Spinal cord (tissue), 9 donors: ENCODE measurements at regions not wholly inside any gene's neighbourhood (a gene's known extent, or its start where the extent isn't known, plus 50 kb on each side); places are given as distances from the start of the nearest gene placed in this dataset.
"Not testable (repeated sequence)": the region's sequence is repeated elsewhere in the genome, so short reads cannot be mapped to it uniquely, and the experiment has no call there.

ENCODE experiments used
- DNase-seq, 6 donors: peaks; one replicate each; pipeline versions ENCODE4 v3.0.0 to v3.0.0-alpha.2; 2013 to 2015; ENCODE audit warnings: low spot score in 6 of 6, low read depth in 4 of 6
- H3K27ac ChIP-seq: one replicate; pipeline ENCODE4 v1.5.1; 2013; ENCODE audit warnings: low read depth, low read length, control low read depth
- H3K27me3 ChIP-seq: one replicate; pipeline ENCODE4 v1.6.1; 2013; ENCODE audit warnings: low read length; ENCODE audit not compliant: control insufficient read depth, insufficient read depth
- H3K36me3 ChIP-seq: one replicate; pipeline ENCODE4 v1.6.1; 2013; ENCODE audit warnings: low read length; ENCODE audit not compliant: control insufficient read depth, insufficient read depth
- H3K4me1 ChIP-seq: one replicate; pipeline ENCODE4 v1.6.1; 2013; ENCODE audit warnings: low read length; ENCODE audit not compliant: control insufficient read depth, insufficient read depth
- H3K4me3 ChIP-seq: one replicate; pipeline ENCODE4 v1.5.1; 2013; ENCODE audit warnings: low read depth, low read length, control low read depth
- H3K9me3 ChIP-seq: one replicate; pipeline ENCODE4 v1.6.1; 2013; ENCODE audit warnings: low read length; ENCODE audit not compliant: control insufficient read depth, insufficient read depth
- whole genome bisulfite sequencing: methylation state at CpG from one replicate; pipeline ENCODE4 v1.1.5; 2013; ENCODE audit warnings: missing lambda C conversion rate; ENCODE audit not compliant: insufficient coverage; 5-methylcytosine and 5-hydroxymethylcytosine counted together
- donor health status: healthy.

DNA sequence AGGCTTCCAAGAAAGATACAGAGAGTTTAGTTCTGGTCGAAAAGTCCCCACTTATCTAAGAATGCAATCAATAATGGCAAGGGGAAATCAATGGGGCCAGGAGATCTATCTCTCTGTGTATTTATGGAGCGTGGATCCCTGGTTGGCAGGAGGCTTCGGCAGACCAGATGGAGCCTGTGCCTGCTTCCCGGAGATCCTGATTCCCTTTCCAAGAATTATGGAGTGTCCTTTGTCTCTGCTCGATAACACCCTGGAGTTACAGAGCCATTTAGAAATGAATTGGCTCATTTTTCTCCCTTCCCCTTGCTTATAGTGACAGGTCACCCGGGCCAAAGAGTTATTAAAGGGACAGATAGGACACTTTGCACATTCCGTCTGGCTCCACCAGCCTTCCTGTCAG lies 92.4 kb downstream of the ISX start:
- peak in 2 of 6 donors; percentile 85 to 87 for DNase-seq
- no peaks in the 10 kb centered on the region for H3K36me3 ChIP-seq
- no peaks in the 10 kb centered on the region for H3K27me3 ChIP-seq
- H3K27ac ChIP-seq: no peak overlapping the region
- H3K4me1 ChIP-seq: peaks cover 4% of the 10 kb centered on the region
- no peak overlapping the region for H3K4me3 ChIP-seq
- WGBS: 49% methylated on average over 4 of the region's 7 CpGs
- H3K9me3 ChIP-seq: no peaks in the 10 kb centered on the region

DNA sequence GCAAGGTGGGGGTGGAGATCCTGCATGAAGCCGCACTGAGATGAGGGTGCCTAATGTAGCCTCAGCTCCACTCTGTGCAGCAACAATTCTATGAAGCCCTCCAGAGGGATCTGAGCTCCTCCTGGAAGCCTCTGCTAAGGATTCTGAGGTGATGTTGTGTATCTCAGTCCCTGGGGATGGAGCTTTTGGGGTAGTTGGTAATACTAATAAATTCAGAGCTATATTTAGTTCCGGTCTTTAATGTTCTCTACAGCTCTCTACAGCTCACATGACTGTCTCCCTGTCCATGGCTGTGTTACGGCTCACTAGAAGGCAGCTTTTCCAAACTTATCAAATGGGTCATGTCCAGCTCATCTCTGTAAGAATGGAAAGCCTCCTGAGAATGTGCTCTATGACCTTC lies 93.4 kb downstream of the ISX start:
- H3K36me3 ChIP-seq: no peaks in the 10 kb centered on the region
- no peak overlapping the region for H3K27ac ChIP-seq
- WGBS: 83% methylated on average over 2 of the region's 3 CpGs
- H3K4me3 ChIP-seq: no peak overlapping the region
- no peaks in the 10 kb centered on the region for H3K9me3 ChIP-seq
- no peak for DNase-seq
- no peaks in the 10 kb centered on the region for H3K27me3 ChIP-seq
- H3K4me1 ChIP-seq: peaks cover 4% of the 10 kb centered on the region

DNA sequence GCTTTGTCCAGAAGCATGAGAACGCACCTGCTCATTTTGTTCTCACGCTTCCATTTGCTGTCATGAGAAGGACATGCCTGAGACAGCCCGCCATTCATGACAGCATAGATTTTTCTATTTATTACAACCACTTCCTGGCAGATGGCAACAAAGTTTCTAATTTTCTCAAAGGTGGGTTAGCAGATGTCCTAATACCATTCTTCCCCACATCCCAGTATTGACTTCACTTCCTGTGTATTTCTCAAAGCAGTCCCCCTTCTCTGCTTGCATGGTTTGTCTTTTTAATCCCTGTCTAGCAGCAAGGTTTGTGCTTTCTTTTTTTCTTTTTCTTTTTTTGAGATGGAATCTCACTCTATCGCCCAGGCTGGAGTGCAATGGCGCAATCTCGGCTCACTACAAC lies 94.3 kb downstream of the ISX start:
- no peak overlapping the region for H3K27ac ChIP-seq
- H3K36me3 ChIP-seq: no peaks in the 10 kb centered on the region
- H3K27me3 ChIP-seq: no peaks in the 10 kb centered on the region
- H3K4me3 ChIP-seq: no peak overlapping the region
- H3K4me1 ChIP-seq: peaks cover 4% of the 10 kb centered on the region
- no peaks in the 10 kb centered on the region for H3K9me3 ChIP-seq
- no peak for DNase-seq
- 86% methylated on average over 3 of the region's 6 CpGs for WGBS

DNA sequence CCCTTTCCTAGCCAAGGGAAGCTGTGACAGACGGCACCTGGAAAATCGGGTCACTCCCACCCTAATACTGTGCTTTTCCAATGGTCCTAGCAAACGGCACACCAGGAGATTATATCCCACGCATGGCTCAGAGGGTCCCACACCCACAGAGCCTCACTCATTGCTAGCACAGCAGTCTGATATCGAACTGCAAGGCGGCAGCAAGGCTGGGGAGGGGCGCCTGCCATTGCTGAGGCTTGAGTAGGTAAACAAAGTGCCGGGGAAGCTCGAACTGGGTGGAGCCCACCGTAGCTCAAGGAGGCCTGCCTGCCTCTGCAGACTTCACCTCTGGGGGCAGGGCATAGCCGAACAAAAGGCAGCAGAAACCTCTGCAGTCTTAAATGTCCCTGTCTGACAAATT lies 91.4 kb upstream of the HMGXB4 start:
- not testable (repeated sequence) for H3K36me3 ChIP-seq, DNase-seq, H3K27me3 ChIP-seq, H3K9me3 ChIP-seq, H3K4me1 ChIP-seq, H3K27ac ChIP-seq, H3K4me3 ChIP-seq
- WGBS: 69% methylated on average over 9 of the region's 11 CpGs

DNA sequence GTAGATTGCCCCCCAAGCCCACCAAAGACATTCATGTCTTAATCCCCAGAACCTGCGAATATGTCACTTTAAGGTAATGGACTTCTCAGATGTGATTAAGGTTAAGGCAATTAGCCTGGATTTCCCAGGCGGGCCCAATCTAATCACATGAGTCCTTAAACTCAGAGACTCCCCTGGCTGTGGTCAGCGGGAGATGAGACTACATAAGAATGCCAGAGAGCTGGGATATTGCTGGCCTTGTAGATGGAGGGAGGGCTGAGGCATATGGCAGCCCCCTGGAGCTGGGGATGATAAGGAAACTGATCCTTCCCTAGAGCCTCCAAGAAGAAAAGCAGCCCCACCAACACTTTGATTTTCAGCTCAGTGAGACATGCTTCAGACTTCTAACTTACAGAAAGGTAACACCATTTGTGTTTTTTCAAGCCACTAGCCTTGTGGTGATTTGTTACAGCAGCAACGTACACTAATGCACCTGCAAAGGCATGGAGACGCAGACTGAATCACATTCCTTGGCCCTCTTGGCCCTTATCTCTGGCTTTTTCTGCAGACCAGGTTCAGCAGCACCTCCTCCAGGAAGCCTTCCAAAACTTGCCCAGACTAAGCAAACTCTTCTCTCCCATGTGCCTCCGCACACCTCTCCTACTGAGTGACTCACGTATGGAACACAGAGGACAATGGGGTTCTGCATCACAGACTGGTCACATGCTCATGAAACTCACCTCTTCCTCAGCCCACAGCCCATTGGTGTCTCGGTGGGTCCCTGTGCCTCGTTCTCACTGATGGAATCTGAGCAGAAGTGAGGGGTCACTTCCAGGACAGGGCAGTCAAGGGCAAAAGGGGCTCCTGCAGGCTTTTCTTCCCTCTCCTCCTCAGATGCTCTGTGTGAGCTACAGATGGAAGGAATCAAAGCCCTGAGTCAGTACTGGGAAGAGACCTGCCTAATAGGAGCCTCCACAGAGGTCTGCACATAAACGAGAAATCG lies 86.3 kb upstream of the HMGXB4 start:
- 82% methylated on average over 6 of the region's 11 CpGs for WGBS
- no peak for DNase-seq
- peaks cover 6% of the 10 kb centered on the region for H3K4me1 ChIP-seq
- peaks cover 3% of the 10 kb centered on the region for H3K9me3 ChIP-seq
- no peak overlapping the region for H3K4me3 ChIP-seq
- no peak overlapping the region for H3K27ac ChIP-seq
- no peaks in the 10 kb centered on the region for H3K36me3 ChIP-seq
- H3K27me3 ChIP-seq: no peaks in the 10 kb centered on the region

DNA sequence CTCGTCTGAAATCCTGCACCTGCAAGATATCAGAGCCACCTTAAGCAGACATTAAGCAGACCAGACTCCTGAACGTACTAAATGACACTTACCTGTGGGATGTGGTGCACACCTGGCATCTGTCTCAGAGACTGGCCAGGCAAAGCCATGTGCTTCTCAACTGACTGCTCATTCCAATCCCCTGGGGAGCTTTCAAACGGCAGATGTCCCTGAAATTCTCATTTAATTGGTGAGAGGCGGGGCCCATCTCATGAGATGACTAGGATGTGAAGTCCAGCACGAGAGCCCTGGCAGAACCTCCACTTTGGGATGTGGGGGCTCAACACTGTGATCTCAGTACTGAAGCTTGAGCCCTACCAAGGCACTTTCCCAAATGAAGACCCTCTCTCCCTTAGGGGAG lies 84.9 kb upstream of the HMGXB4 start:
- Histone ChIP-seq H3K36me3 (no peaks in the 10 kb centered on the region), H3K27ac (no peak overlapping the region), H3K9me3 (peaks cover 5% of the 10 kb centered on the region), H3K27me3 (no peaks in the 10 kb centered on the region), H3K4me3 (no peak overlapping the region), H3K4me1 (peaks cover 6% of the 10 kb centered on the region)
- peak in 1 of 6 donors; percentile 67 for DNase-seq
- WGBS: 51% methylated on average over 4 of the region's 5 CpGs

DNA sequence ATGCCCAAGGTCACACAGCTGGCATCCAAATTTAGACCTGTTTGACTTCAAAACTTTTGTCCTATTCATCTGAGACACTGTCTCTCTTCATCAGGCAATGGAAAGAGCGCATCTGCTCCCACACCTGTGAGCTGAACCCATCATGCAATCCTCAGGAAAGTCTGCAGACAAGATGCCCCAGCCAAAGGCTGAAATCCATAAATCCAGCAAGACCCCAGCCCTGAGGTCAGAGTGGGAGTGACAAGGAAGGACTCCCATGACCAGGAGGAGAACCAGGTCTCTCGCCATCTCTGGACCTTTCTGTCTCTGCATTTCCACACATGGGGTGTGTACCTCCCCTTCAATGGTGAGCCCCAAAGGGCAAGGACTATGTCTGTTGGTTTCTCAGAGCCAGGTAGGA lies 83.6 kb upstream of the HMGXB4 start:
- H3K36me3 ChIP-seq: no peaks in the 10 kb centered on the region
- H3K27me3 ChIP-seq: no peaks in the 10 kb centered on the region
- H3K27ac ChIP-seq: no peak overlapping the region
- peaks cover 5% of the 10 kb centered on the region for H3K9me3 ChIP-seq
- no peak for DNase-seq
- H3K4me3 ChIP-seq: no peak overlapping the region
- peaks cover 6% of the 10 kb centered on the region for H3K4me1 ChIP-seq
- 88% methylated on average over 2 of the region's 2 CpGs for WGBS

DNA sequence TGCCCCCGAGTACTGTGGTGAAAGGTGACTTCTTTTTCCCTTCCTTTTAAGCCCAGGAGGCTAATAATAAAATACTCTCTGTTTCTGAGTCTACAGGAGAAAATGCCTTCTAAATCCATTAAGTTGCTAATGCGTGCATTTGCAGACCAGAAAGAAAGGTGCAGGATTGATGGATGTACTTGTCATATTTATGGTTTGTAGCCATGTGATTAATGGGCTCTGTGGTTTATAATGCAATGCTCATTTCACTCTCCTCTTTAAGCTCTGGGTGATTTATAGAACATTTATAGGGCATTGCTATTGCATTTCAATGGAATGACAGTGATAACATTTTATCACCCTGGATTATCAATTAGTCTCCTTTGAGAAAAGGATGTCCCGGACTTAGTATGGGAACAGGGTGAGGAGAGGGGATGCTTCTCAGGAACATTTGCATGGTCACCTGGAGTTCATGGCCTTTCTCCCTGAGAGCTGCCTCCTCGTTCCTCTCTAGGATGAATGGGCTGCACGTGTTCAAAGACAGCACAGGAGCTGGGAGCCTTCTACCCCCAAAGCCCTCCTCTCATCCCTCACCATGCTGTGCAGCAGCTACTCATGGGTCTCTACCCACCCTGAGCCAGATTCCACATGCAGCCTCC lies 82.8 kb upstream of the HMGXB4 start:
- WGBS: 7% methylated on average over 2 of the region's 5 CpGs
- Histone ChIP-seq H3K36me3 (no peaks in the 10 kb centered on the region), H3K4me1 (peaks cover 6% of the 10 kb centered on the region), H3K27ac (no peak overlapping the region), H3K9me3 (peaks cover 5% of the 10 kb centered on the region), H3K4me3 (no peak overlapping the region), H3K27me3 (no peaks in the 10 kb centered on the region)
- DNase-seq: peak in 1 of 6 donors; percentile 75

DNA sequence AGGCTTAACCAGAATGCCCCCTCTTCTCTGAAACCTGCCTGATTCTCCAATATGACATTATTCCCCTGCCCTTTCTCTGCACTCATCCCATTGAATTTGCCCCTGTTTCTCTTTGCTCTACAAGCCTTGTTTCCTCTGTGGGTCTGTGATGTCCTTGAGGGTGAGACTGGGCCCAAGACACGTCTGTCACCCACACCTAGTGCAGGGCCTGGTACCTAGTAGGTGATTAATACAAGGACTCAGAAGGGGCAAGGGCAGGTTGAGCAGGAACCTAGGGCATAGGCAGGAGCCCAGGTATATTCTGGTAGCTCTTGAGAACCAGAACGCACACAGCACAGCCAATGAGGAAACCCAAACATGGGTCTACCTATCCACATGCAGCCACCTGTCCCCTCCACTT lies 81.9 kb upstream of the HMGXB4 start:
- Histone ChIP-seq H3K9me3 (peaks cover 5% of the 10 kb centered on the region), H3K4me3 (no peak overlapping the region), H3K27me3 (no peaks in the 10 kb centered on the region), H3K36me3 (no peaks in the 10 kb centered on the region), H3K27ac (no peak overlapping the region), H3K4me1 (peaks cover 6% of the 10 kb centered on the region)
- 100% methylated on average over 1 of the region's 2 CpGs for WGBS
- no peak for DNase-seq

DNA sequence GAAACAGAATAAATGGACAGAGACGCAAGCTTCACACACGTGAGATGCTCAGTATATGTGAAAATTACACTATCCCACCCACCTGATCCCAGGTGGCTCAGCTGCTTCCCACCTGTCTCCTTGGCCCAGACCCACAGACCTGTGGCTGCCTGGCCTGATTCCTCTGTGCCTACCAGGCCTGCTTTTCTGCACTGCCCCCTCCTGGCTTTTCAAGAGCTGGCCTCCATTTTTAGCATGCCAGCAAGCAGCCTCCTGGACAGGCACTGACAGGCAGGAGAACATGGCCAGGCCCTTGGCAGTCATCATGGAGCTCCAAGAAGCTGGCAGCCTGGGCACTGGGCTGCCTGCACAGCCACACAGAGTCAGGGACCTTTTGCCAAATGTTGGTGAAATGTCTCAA lies 79.5 kb upstream of the HMGXB4 start:
- Histone ChIP-seq H3K27ac (no peak overlapping the region), H3K27me3 (no peaks in the 10 kb centered on the region), H3K9me3 (peaks cover 5% of the 10 kb centered on the region), H3K4me1 (peaks cover 2% of the 10 kb centered on the region), H3K36me3 (no peaks in the 10 kb centered on the region), H3K4me3 (no peak overlapping the region)
- no CpG with 5 or more reads among the region's 2 CpGs for WGBS
- DNase-seq: no peak
